ENCODE measurements at regions not wholly inside any gene's neighbourhood (a gene's known extent, or its start where the extent isn't known, plus 50 kb on each side); places are given as distances from the start of the nearest gene placed in this dataset.

- DNase-seq (ENCODE audit: low read depth): no peak
- no peak overlapping the region for H3K4me3 ChIP-seq (ENCODE audit: low read depth, low read length)
- no peak for TF ChIP-seq CTCF (IDR thresholded peaks at IDR 0.05; ENCODE audit: low read depth, low read length, missing control alignments)
Observed at GRCh38 chr1:221494670-221495069, 247.2 kb downstream of the DUSP10 start.

GRCh38 chr1:221497046-221497445, 244.8 kb downstream of the DUSP10 start:
- TF ChIP-seq CTCF (IDR thresholded peaks at IDR 0.05; ENCODE audit: low read depth, low read length, missing control alignments): no peak
- DNase-seq (ENCODE audit: low read depth): no peak
- H3K4me3 ChIP-seq (ENCODE audit: low read depth, low read length): no peak overlapping the region

- no peak overlapping the region for H3K4me3 ChIP-seq (ENCODE audit: low read depth, low read length)
- no peak for DNase-seq (ENCODE audit: low read depth)
- no peak for TF ChIP-seq CTCF (IDR thresholded peaks at IDR 0.05; ENCODE audit: low read depth, low read length, missing control alignments)
Observed at GRCh38 chr1:221503268-221503667, 238.6 kb downstream of the DUSP10 start.

- DNase-seq (ENCODE audit: low read depth): no peak
- no peak overlapping the region for H3K4me3 ChIP-seq (ENCODE audit: low read depth, low read length)
- TF ChIP-seq CTCF (IDR thresholded peaks at IDR 0.05; ENCODE audit: low read depth, low read length, missing control alignments): no peak
Observed at GRCh38 chr1:221509575-221510355, 232.1 kb downstream of the DUSP10 start.

GRCh38 chr1:221510793-221511503, 230.9 kb downstream of the DUSP10 start:
- TF ChIP-seq CTCF (IDR thresholded peaks at IDR 0.05; ENCODE audit: low read depth, low read length, missing control alignments): no peak
- DNase-seq (ENCODE audit: low read depth): no peak
- no peak overlapping the region for H3K4me3 ChIP-seq (ENCODE audit: low read depth, low read length)

- H3K4me3 ChIP-seq (ENCODE audit: low read depth, low read length): no peak overlapping the region
- no peak for TF ChIP-seq CTCF (IDR thresholded peaks at IDR 0.05; ENCODE audit: low read depth, low read length, missing control alignments)
- DNase-seq (ENCODE audit: low read depth): no peak
Observed at GRCh38 chr1:221511797-221512196, 230.1 kb downstream of the DUSP10 start.
